ENCODE measurements at regions not wholly inside any gene's neighbourhood (a gene's known extent, or its start where the extent isn't known, plus 50 kb on each side); places are given as distances from the start of the nearest gene placed in this dataset.
A peak's percentile ranks its signal among the peaks of the same experiment; 100 is the strongest.

GRCh38 chr4:123659262-123659661, 262.7 kb downstream of the SPRY1 start:
- TF ChIP-seq TARDBP (IDR thresholded peaks at IDR 0.05) (no peak), LEF1 (IDR thresholded peaks at IDR 0.05; ENCODE audit: borderline replicate concordance) (no peak)
- TF ChIP-seq, protein P1, sequence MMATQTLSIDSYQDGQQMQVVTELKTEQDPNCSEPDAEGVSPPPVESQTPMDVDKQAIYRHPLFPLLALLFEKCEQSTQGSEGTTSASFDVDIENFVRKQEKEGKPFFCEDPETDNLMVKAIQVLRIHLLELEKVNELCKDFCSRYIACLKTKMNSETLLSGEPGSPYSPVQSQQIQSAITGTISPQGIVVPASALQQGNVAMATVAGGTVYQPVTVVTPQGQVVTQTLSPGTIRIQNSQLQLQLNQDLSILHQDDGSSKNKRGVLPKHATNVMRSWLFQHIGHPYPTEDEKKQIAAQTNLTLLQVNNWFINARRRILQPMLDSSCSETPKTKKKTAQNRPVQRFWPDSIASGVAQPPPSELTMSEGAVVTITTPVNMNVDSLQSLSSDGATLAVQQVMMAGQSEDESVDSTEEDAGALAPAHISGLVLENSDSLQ (IDR thresholded peaks at IDR 0.05) = no peak
- ChIA-PET CTCF (interaction anchor here (1.2 kb wide), 1 partner anchor 95 kb away, joined by 4 read pairs; no protein-coding TSS in a partner anchor), POLR2A (no interaction called here)
- DNase-seq (ENCODE audit: extremely low spot score) = no peak

- CTCF ChIA-PET = interaction anchor here (1.6 kb wide), 2 partner anchors 9 to 96 kb away, joined by 3 to 7 read pairs; no protein-coding TSS in a partner anchor
- no peak for DNase-seq (ENCODE audit: extremely low spot score)
- TF ChIP-seq FOXK2 (IDR thresholded peaks at IDR 0.05) (no peak), BHLHE40 (IDR thresholded peaks at IDR 0.05; ENCODE audit: borderline replicate concordance) (no peak), NFRKB (IDR thresholded peaks at IDR 0.05) (no peak), LEF1 (IDR thresholded peaks at IDR 0.05; ENCODE audit: borderline replicate concordance) (no peak), SP1 (IDR thresholded peaks at IDR 0.05) (no peak), FOXM1 (IDR thresholded peaks at IDR 0.05; ENCODE audit: borderline replicate concordance) (no peak)
- POLR2A ChIA-PET = no interaction called here
Observed at GRCh38 chr4:123659730-123660129, 263.1 kb downstream of the SPRY1 start.

GRCh38 chr4:123661080-123661737, 264.6 kb downstream of the SPRY1 start:
- ChIA-PET POLR2A (no interaction called here), CTCF (interaction anchor here (0.6 to 1.6 kb wide), 7 partner anchors 10 to 558 kb away, joined by 3 to 7 read pairs (median 3); no protein-coding TSS in a partner anchor)
- TF ChIP-seq TARDBP (IDR thresholded peaks at IDR 0.05) (no peak), FOXK2 (IDR thresholded peaks at IDR 0.05) (no peak), ZNF384 (IDR thresholded peaks at IDR 0.05) (0 out of 2 replicates have a peak, but pooled peaks have one; percentile 16), NFRKB (IDR thresholded peaks at IDR 0.05) (no peak)
- TF ChIP-seq, protein P1 (IDR thresholded peaks at IDR 0.05) = peak; percentile 45
- DNase-seq (ENCODE audit: extremely low spot score) = no peak

DNA sequence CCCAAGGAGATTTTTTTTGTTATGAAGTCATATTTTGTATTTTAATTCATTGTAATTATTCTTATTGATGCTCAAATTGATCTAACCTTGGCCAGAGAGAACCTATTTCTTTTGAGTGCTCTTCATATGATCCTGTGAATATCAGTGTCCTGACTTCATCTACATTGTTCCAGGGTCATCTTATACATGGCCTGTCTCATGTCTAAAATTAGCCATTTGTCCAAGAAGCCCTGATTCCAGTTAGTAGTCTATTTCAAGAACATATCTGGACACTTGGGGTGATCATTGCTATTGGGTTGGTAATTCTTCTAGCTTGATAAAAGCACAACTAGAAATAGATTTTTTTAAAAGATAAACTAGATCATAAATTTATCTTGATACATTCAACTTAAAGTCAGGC, 266.2 kb downstream of the SPRY1 start:
- DNase-seq (ENCODE audit: extremely low spot score) = no peak
- CTCF ChIA-PET = no interaction called here
- POLR2A ChIA-PET = no interaction called here
- TF ChIP-seq FOXM1 (IDR thresholded peaks at IDR 0.05; ENCODE audit: borderline replicate concordance) (no peak), ELF4 (IDR thresholded peaks at IDR 0.05) (no peak), LEF1 (IDR thresholded peaks at IDR 0.05; ENCODE audit: borderline replicate concordance) (no peak), L3MBTL2 (conservative IDR thresholded peaks at IDR 0.05) (no peak), SUZ12 (IDR thresholded peaks at IDR 0.05) (no peak), TARDBP (IDR thresholded peaks at IDR 0.05) (no peak), NFRKB (IDR thresholded peaks at IDR 0.05) (no peak), HDGF (IDR thresholded peaks at IDR 0.05; ENCODE audit: borderline replicate concordance) (no peak), BHLHE40 (IDR thresholded peaks at IDR 0.05; ENCODE audit: borderline replicate concordance) (no peak), FOXK2 (IDR thresholded peaks at IDR 0.05) (no peak), SP1 (IDR thresholded peaks at IDR 0.05) (no peak), CTBP1 (IDR thresholded peaks at IDR 0.05; ENCODE audit: borderline replicate concordance) (no peak), ZNF384 (IDR thresholded peaks at IDR 0.05) (no peak)
- TF ChIP-seq, protein P1 (IDR thresholded peaks at IDR 0.05) = no peak

GRCh38 chr4:123666486-123666885, 269.9 kb downstream of the SPRY1 start:
- CTCF ChIA-PET = no interaction called here
- POLR2A ChIA-PET = no interaction called here
- DNase-seq (ENCODE audit: extremely low spot score) = no peak
- TF ChIP-seq CTBP1 (IDR thresholded peaks at IDR 0.05; ENCODE audit: borderline replicate concordance) (no peak), NFRKB (IDR thresholded peaks at IDR 0.05) (no peak), ARNT (IDR thresholded peaks at IDR 0.05) (no peak), FOXM1 (IDR thresholded peaks at IDR 0.05; ENCODE audit: borderline replicate concordance) (no peak)

DNA sequence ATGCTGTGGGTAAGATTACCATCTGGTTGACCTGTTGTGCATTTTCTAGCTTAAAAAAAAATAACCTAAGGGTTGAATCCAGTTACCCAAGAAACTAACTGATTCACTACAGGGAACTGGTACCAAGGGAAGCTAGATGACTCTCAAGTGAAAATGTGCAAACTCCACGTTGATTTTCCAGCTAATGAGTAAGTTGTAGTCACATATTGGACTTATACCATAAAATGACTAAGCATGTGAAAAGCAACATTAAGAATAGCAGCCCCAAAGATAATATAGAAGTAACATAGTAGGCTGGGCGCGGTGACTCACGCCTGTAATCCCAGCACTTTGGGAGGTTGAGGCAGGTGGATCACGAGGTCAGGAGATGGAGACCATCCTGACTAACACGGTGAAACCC, 270.9 kb downstream of the SPRY1 start:
- TF ChIP-seq NFRKB (IDR thresholded peaks at IDR 0.05) (no peak), FOXA1 (IDR thresholded peaks at IDR 0.05) (no peak), ELF4 (IDR thresholded peaks at IDR 0.05) (no peak), TARDBP (IDR thresholded peaks at IDR 0.05) (no peak), ZNF384 (IDR thresholded peaks at IDR 0.05) (no peak), FOXM1 (IDR thresholded peaks at IDR 0.05; ENCODE audit: borderline replicate concordance) (no peak)
- ChIA-PET CTCF (no interaction called here), POLR2A (no interaction called here)
- no peak for DNase-seq (ENCODE audit: extremely low spot score)

- CTCF ChIA-PET = no interaction called here
- no peak for DNase-seq (ENCODE audit: extremely low spot score)
- POLR2A ChIA-PET = no interaction called here
- TF ChIP-seq LEF1 (IDR thresholded peaks at IDR 0.05; ENCODE audit: borderline replicate concordance) (no peak), HDGF (IDR thresholded peaks at IDR 0.05; ENCODE audit: borderline replicate concordance) (no peak), BHLHE40 (IDR thresholded peaks at IDR 0.05; ENCODE audit: borderline replicate concordance) (no peak), ELF4 (IDR thresholded peaks at IDR 0.05) (no peak), CTBP1 (IDR thresholded peaks at IDR 0.05; ENCODE audit: borderline replicate concordance) (no peak), SP1 (IDR thresholded peaks at IDR 0.05) (no peak)
- TF ChIP-seq, protein P1 (IDR thresholded peaks at IDR 0.05) = no peak
Observed at GRCh38 chr4:123667991-123668390, 271.4 kb downstream of the SPRY1 start.
